GM12873 (cell line): ENCODE measurements at regions not wholly inside any gene's neighbourhood (a gene's known extent, or its start where the extent isn't known, plus 50 kb on each side); places are given as distances from the start of the nearest gene placed in this dataset.

Source experiments
- TF ChIP-seq, protein P1 (sequence below): IDR thresholded peaks from 2 replicates; pipeline ENCODE4 v1.5.1; 2012; ENCODE audit warnings: low read depth, mild to moderate bottlenecking, moderate library complexity, low read length, control low read depth; ENCODE audit not compliant: insufficient read depth; ENCODE audit errors: missing control alignments

DNA sequence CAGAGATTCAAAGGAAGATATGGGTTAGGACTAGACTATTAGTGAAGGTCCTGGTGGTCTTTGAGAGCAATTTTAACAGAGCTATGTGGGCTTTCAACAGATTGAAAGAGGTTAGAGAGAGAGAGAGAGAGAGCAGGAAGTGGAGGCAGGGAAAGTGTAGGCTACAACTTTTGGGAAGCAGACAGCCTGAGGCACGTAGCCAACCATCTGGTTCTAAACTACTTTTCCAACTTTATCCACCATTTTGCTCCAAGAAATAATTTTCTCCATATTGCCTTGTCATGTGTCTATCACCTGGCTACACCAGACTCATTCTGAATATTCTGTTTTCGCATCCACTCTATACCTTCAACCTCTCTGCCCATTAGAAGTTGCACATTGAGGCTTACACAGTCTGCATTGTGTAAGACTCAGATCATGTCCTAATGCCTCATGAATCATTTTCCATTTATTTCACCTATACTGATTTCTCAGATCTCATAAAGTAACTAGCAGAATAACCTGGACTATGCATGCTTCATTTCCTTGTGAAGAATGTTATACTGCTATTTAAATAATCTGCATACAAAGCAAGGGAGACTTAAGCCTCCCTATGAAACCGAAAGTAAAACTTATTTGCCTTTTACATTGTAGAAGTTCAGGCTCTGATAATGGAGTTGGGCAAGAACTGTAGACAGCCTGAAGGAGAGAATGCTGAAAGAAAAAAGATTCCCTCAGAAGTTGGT, 235.6 kb downstream of the ELAVL2 start:
- TF ChIP-seq, protein P1, sequence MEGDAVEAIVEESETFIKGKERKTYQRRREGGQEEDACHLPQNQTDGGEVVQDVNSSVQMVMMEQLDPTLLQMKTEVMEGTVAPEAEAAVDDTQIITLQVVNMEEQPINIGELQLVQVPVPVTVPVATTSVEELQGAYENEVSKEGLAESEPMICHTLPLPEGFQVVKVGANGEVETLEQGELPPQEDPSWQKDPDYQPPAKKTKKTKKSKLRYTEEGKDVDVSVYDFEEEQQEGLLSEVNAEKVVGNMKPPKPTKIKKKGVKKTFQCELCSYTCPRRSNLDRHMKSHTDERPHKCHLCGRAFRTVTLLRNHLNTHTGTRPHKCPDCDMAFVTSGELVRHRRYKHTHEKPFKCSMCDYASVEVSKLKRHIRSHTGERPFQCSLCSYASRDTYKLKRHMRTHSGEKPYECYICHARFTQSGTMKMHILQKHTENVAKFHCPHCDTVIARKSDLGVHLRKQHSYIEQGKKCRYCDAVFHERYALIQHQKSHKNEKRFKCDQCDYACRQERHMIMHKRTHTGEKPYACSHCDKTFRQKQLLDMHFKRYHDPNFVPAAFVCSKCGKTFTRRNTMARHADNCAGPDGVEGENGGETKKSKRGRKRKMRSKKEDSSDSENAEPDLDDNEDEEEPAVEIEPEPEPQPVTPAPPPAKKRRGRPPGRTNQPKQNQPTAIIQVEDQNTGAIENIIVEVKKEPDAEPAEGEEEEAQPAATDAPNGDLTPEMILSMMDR = no peak

DNA sequence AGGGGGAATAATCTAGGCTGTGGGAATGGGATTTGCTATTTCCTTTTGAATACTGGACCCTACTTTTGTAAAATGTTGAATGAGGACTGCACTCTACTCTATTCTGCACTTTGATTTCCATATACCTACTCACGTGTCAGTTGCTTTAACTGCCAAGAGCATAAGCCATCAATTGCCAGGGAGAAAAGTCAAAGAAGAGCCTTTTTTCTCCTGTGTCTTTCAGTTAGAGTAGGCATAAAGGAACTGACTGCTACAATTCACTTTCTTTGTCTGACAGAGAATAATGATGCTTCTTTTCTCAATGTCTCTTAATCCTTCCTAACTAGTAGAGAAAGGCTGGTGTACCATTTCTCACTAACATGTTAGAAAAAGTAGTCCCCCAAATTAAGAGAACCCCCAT, 231.6 kb downstream of the ELAVL2 start:
- TF ChIP-seq, protein P1 = no peak

DNA sequence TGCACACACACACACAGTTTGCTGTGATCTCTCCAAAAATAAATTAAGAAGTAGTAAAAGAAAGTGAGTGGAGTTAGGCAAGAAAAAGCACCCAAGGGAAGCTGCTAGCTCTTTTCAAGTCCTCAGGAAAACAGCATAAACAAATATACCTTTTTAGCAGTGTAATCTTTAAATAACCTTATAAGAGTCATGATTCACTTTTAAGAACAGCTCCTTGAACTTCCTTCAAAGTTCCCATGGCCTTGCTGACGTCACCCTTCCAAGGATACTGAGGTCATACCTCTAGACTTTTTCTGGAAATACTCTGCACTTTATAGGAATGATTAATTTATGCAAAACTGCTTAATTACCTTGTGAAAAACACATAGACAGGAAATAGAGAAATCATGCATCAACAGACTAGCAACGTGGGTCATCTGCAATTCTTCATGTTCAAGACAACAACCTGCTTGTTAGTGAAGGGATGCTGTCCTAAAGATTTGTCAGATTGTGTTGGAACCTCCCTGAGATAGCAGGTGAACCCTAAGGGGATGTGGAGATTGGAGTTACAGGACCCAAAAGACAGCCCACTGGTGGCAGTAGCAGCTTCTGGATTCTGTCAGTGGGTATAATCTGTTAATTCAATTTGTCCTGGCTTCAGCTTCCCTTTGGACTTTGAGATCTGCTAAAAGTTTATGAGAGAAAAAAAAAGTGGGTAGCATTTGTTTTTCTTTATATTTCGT, 229.0 kb downstream of the ELAVL2 start:
- TF ChIP-seq, protein P1 = no peak

DNA sequence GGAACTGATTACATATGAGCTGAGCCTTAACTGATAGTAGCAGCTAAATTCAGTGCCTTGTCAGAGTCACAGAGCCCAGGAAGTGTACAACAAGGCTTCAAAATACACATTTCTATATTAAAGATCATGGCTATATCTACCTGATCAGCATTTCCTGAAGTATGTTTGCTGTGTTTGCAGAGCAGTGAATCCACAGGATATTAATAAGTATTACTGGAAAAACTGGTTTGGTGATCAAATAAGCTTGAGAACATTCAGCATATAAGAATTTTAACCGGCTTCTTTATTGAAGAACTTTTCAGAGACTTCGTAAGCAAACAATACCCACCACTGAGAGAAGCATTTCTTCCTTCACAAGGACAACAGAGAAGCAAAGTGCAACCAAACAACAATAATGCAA, 227.0 kb downstream of the ELAVL2 start:
- TF ChIP-seq, protein P1 = no peak

DNA sequence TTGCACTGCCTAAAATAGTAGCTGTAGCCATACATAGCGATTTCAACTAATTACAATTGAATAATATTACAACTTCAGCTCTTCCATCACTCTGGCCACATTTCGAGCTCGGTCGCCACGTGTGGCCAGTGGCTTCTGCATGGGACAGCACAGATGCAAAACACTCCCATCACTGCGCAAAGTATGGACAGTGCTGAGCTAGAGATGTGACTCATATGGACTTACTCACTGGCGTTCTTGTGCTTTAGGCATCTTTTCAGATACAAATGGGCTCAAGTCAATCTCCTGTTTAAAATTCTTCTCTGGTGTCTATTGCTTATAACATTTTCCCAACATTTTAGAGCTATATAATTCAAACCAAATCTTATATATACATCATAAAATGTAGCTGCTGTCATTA, 222.7 kb downstream of the ELAVL2 start:
- TF ChIP-seq, protein P1 = no peak

DNA sequence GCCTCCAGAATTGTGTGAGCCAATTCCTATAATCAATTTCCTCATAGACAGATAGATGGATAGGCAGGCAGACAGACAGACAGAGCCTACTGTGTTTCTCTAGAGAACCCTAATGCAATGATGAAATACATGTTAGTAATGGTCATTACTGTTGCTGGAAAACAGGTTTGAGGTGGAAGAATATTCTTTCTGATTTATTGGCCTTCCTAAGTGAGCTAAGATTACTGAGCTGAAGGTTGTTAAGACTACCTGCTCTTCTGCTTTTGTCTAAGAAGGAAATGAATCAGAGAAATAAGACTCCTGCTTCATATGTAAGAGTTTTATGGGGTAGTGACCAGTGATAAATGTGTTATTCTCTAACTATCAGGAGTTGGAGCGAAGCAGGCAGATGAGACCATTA, 219.9 kb downstream of the ELAVL2 start:
- TF ChIP-seq, protein P1 = no peak

DNA sequence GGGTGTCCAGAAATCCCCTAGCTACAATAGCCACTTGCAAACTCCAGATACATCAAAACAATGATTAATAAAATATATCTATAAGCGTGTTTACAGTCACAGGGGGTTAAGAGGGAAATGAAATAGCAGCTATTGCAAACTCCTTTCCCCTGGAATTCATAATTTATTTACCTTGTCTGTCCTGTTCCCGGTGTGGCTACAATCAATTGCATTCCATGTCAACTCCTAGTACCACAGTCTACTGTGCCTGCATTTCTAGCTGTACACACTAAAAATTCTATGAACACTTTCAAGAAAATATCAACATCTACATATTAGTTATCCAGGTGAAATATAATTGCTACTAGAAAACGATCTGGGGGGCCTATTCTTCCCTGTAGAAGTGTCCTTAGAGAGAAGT, 217.6 kb downstream of the ELAVL2 start:
- TF ChIP-seq, protein P1 = no peak
